ENCODE measurements at regions not wholly inside any gene's neighbourhood (a gene's known extent, or its start where the extent isn't known, plus 50 kb on each side); places are given as distances from the start of the nearest gene placed in this dataset.
A peak's percentile ranks its signal among the peaks of the same experiment; 100 is the strongest.

- intact Hi-C loops (cut with micrococcal nuclease): no loop called here
- in situ Hi-C loops (cut with MboI; ENCODE audit: low sequenced_read_pairs): no loop called here
- peak overlapping the region; percentile 61; the same call in 1 of the 2 replicates for H3K18ac ChIP-seq (ENCODE audit: low read depth, low read length)
- peak; percentile 6 for DNase-seq
- H3K23ac ChIP-seq (ENCODE audit: low read depth, low read length): peak overlapping the region; percentile 55; the same call in 1 of the 2 replicates
- no peaks in the 10 kb centered on the region for H4K20me1 ChIP-seq (ENCODE audit: insufficient read depth, low read length)
- H3K9me3 ChIP-seq (ENCODE audit: control insufficient read depth, insufficient read depth, low read length): no peaks in the 10 kb centered on the region
- peak overlapping the region; percentile 43; the same call in 1 of the 2 replicates for H3K56ac ChIP-seq (ENCODE audit: extremely low read depth, insufficient read depth, low read length)
- TF ChIP-seq POLR2A (IDR thresholded peaks at IDR 0.05; ENCODE audit: low read depth, low read length): no peak
- no peak for TF ChIP-seq MXI1 (IDR thresholded peaks at IDR 0.05; ENCODE audit: borderline replicate concordance, low read depth, low read length)
- TF ChIP-seq NFE2L2 (IDR thresholded peaks at IDR 0.05; ENCODE audit: low read depth, low read length): no peak
- TF ChIP-seq BHLHE40 (IDR thresholded peaks at IDR 0.05; ENCODE audit: low read depth, low read length): no peak
- no peak for TF ChIP-seq MAFK (IDR thresholded peaks at IDR 0.05; ENCODE audit: low read depth, low read length)
- TF ChIP-seq ELK1 (IDR thresholded peaks at IDR 0.05; ENCODE audit: borderline replicate concordance, low read depth, low read length): no peak
- no peak for TF ChIP-seq MAZ (IDR thresholded peaks at IDR 0.05; ENCODE audit: borderline replicate concordance, low read depth, low read length)
- no peak for TF ChIP-seq USF2 (IDR thresholded peaks at IDR 0.05; ENCODE audit: low read depth, low read length)
- no peak for TF ChIP-seq CHD1 (IDR thresholded peaks at IDR 0.05; ENCODE audit: low read depth, low read length)
- TF ChIP-seq SMC3 (IDR thresholded peaks at IDR 0.05; ENCODE audit: low read depth, low read length): no peak
- TF ChIP-seq RFX5 (IDR thresholded peaks at IDR 0.05; ENCODE audit: low read depth, low read length): no peak
- no peak for TF ChIP-seq CTCF (conservative IDR thresholded peaks at IDR 0.05; ENCODE audit: low read depth, low read length)
- no peak for TF ChIP-seq RAD21 (IDR thresholded peaks at IDR 0.05; ENCODE audit: low read length)
- no peak for TF ChIP-seq CEBPB (IDR thresholded peaks at IDR 0.05; ENCODE audit: low read depth, low read length)
- H2AK5ac ChIP-seq (ENCODE audit: low read depth, low read length): peak overlapping the region; percentile 83
- H2AFZ ChIP-seq (replicated peaks; ENCODE audit: low read length, poor library complexity): peak overlapping the region; percentile 36
- CTCF ChIA-PET: no interaction called here
- H2BK15ac ChIP-seq (ENCODE audit: low read depth, low read length): peak overlapping the region; percentile 92; the same call in 2 of the 3 replicates
- 93% methylated on average over 3 of the region's 4 CpGs; no CpG with 5 or more reads in 1 of the 2 experiments for WGBS, 2 experiments (ENCODE audit: extremely low coverage in 2 of 2, insufficient read length in 1 of 2)
- no peak overlapping the region for H3K4me3 ChIP-seq (ENCODE audit: insufficient read depth, low read depth, low read length)
- peak overlapping the region; percentile 83 to 85; a peak in 3 of 4 replicates for H4K8ac ChIP-seq (ENCODE audit: low read depth in 2 of 2, low read length in 2 of 2)
- peaks cover 29 to 46% of the 10 kb centered on the region in 2 experiments for H3K79me1 ChIP-seq (ENCODE audit: low read depth in 1 of 2, low read length in 2 of 2)
- dilution Hi-C loops (cut with HindIII; ENCODE audit: low sequenced_read_pairs, unreplicated experiment): no loop called here
- no TSS peak for BruUV-seq (replicated peaks)
- H3K9me1 ChIP-seq (ENCODE audit: insufficient read depth, low read length): peaks cover 23% of the 10 kb centered on the region
- H3K27me3 ChIP-seq (ENCODE audit: control insufficient read depth, insufficient read depth, low read length): no peaks in the 10 kb centered on the region
- H2BK120ac ChIP-seq (ENCODE audit: low read depth, low read length): peak overlapping the region; percentile 89; the same call in 1 of the 2 replicates
- H3K4ac ChIP-seq (ENCODE audit: low read depth, low read length): peak overlapping the region; percentile 89
- peak overlapping the region; percentile 4 for H2AK9ac ChIP-seq (replicated peaks; ENCODE audit: low read depth, low read length, poor library complexity)
- H3K36me3 ChIP-seq (ENCODE audit: control insufficient read depth, insufficient read depth, low read length): peaks cover 6% of the 10 kb centered on the region
- no peak for ATAC-seq (ENCODE audit: low read depth)
- no peak overlapping the region for H3K4me2 ChIP-seq (ENCODE audit: low read depth, low read length)
- H4K5ac ChIP-seq (ENCODE audit: low read depth, low read length): no peak overlapping the region
- H2BK20ac ChIP-seq (ENCODE audit: low read depth, low read length): peak overlapping the region; percentile 88
- H4K91ac ChIP-seq (ENCODE audit: insufficient read depth, low read depth, low read length): peak overlapping the region; percentile 63
- H2BK5ac ChIP-seq (ENCODE audit: low read depth, low read length, poor library complexity, severe bottlenecking): peak overlapping the region; percentile 54
- no peak overlapping the region for H3K27ac ChIP-seq (ENCODE audit: insufficient read depth, low read length)
- H3K4me1 ChIP-seq (ENCODE audit: control insufficient read depth, insufficient read depth, low read length): peaks cover 5% of the 10 kb centered on the region; the same call in 1 of the 2 replicates
- no peak overlapping the region for H3K9ac ChIP-seq (ENCODE audit: low read depth, low read length)
- POLR2A ChIA-PET (ENCODE audit: unreplicated experiment): no interaction called here
- H3K14ac ChIP-seq (replicated peaks; ENCODE audit: low read depth, low read length): peak overlapping the region; percentile 94
Measured at GRCh38 chr14:71621276-71621675, 311.0 kb upstream of the RGS6 start.
